IPS DF 6.9 (cell line): ENCODE measurements at regions not wholly inside any gene's neighbourhood (a gene's known extent, or its start where the extent isn't known, plus 50 kb on each side); places are given as distances from the start of the nearest gene placed in this dataset.
"Not testable (repeated sequence)": the region's sequence is repeated elsewhere in the genome, so short reads cannot be mapped to it uniquely, and the experiment has no call there.

Experiments
- DNase-seq: peaks from one replicate; pipeline ENCODE4 v3.0.0-alpha.2; 2013; ENCODE audit warnings: low read depth, low spot score
- H3K27ac ChIP-seq: one replicate; pipeline ENCODE4 v1.5.1; 2013; ENCODE audit warnings: low read length, control low read depth
- H3K27me3 ChIP-seq: 2 replicates; pipeline ENCODE4 v1.6.1; 2013; ENCODE audit warnings: mild to moderate bottlenecking, low read length; ENCODE audit not compliant: control insufficient read depth, insufficient read depth
- H3K36me3 ChIP-seq: 2 replicates; pipeline ENCODE4 v1.6.1; 2013; ENCODE audit warnings: low read length; ENCODE audit not compliant: control insufficient read depth, insufficient read depth
- H3K4me1 ChIP-seq: 2 replicates; pipeline ENCODE4 v1.6.1; 2013; ENCODE audit warnings: low read length; ENCODE audit not compliant: control insufficient read depth, insufficient read depth
- H3K4me3 ChIP-seq: 2 replicates; pipeline ENCODE4 v1.5.1; 2013; ENCODE audit warnings: mild to moderate bottlenecking, low read length
- H3K9me3 ChIP-seq: 2 replicates; pipeline ENCODE4 v1.6.1; 2013; ENCODE audit warnings: low read length, inconsistent platforms; ENCODE audit not compliant: control insufficient read depth, insufficient read depth
- WGBS: extraction: QIAGEN DNeasy Blood & Tissue Kit; methylation state at CpG from one replicate; pipeline ENCODE4 v1.1.7; 2013; ENCODE audit warnings: mixed read lengths, missing lambda C conversion rate; ENCODE audit not compliant: insufficient read length, insufficient coverage; 5-methylcytosine and 5-hydroxymethylcytosine counted together

DNA sequence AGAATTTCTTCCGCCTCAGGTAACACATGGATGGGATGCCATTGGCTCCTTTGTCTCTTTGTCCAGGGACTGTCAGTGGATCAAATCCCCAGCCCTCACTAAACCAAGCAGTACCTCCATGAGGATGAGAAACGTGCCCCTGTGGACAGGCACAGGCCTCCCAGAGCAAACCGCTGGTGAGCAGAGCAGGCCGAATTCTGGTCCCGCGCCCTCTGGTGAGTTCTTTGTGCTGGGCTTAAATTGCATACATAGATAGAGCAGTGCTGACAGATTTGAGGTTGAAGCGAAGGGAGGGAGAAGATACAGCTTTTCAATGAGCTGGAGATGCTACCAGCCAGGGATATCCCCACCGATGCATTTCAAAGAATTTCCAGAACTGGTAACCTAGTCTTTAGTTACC lies 143.8 kb downstream of the HSD17B3 start:
- Histone ChIP-seq H3K4me1 (no peaks in the 10 kb centered on the region), H3K4me3 (no peak overlapping the region), H3K27me3 (no peaks in the 10 kb centered on the region), H3K36me3 (no peaks in the 10 kb centered on the region), H3K9me3 (no peaks in the 10 kb centered on the region), H3K27ac (no peak overlapping the region)
- WGBS: no CpG with 5 or more reads among the region's 8 CpGs
- no peak for DNase-seq

DNA sequence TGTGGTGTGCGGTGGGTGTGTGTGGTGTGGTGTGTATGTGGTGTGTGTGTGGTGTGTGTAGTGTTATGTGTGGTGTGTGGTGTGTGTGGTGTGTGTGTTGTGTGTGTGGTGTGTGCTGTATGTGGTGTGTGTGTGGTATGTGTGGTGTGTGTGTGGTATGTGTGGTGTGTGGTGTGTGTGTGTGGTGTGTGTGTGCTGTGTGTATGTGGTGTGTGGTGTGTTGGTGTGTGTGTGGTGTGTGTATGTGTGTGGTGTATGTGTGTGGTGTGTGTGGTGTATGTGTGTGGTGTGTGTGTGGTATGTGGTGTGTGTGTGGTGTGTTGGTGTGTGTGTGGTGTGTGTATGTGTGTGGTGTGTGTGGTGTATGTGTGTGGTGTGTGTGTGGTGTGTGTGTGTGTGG lies 144.3 kb downstream of the HSD17B3 start:
- no peaks in the 10 kb centered on the region for H3K27me3 ChIP-seq
- WGBS: 60% methylated on average over 1 of the region's 1 CpG
- no peak for DNase-seq

DNA sequence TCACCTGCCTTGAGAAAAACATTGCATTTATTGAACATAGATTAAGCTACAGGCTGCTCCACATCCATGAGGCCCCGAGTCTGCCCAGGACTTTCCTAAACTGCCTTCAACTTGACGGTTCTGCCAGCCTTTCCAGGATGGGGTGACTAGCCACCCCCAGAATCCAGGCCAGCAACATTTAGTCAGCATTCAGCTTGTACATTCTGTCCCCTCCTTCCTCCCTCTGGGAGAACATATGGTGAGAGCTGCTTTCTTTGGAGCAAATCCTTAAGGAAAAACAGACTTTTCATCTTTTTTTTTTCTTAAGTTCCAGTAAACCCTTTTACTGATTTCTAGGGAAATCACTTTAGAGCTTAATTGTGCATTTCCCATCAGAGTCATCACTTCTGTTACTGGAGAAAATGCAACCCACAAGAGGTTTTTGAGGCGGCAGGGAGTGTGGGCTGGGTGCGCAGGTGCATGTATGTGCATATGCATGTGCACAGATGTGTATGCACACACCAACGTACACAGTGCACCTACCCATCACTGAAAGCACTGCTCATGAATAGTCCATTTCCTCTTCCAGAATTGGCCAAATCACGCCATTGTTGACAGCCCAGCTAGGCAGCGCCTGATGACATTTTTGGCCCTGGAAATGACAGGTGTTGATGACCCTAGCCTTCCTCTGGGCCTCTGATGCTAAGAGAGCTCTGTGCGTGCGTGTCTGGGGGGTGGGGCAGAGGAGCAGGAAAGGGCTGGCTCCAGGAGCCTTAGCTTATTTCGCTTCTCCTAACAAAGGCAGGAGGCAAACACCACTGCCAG lies 145.6 kb downstream of the HSD17B3 start:
- Histone ChIP-seq H3K4me1 (no peaks in the 10 kb centered on the region), H3K36me3 (no peaks in the 10 kb centered on the region), H3K27ac (no peak overlapping the region), H3K27me3 (no peaks in the 10 kb centered on the region), H3K9me3 (no peaks in the 10 kb centered on the region), H3K4me3 (no peak overlapping the region)
- no CpG with 5 or more reads among the region's 10 CpGs for whole genome bisulfite sequencing
- no peak for DNase-seq

More for the DNA sequence above, 144.3 kb downstream of the HSD17B3 start:
- no peak overlapping the region for H3K27ac ChIP-seq
- H3K4me1 ChIP-seq: no peaks in the 10 kb centered on the region
- no peak overlapping the region for H3K4me3 ChIP-seq
- no peaks in the 10 kb centered on the region for H3K9me3 ChIP-seq
- H3K36me3 ChIP-seq: no peaks in the 10 kb centered on the region

DNA sequence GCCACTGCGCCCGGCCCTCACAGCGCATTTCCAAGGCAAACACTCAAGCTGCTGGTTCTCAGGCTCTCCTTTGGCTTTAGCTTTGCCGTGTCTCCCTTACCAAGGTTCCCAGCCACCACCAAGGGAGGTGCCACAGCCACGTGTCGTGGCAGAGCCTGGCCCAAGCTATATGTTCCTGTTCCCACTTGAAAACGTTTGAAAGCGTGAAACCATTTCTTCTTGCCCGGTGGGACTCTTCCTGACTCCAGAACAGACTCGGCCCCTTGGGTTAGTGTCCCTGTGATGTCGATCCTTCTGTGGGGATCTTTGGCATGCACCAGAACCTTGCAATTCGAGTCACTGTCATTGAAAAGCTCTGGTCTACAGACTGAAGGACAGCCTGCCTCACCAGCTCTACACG lies 147.9 kb downstream of the HSD17B3 start:
- no peak for DNase-seq
- no CpG with 5 or more reads among the region's 13 CpGs for WGBS
- no peaks in the 10 kb centered on the region for H3K4me1 ChIP-seq
- no peak overlapping the region for H3K4me3 ChIP-seq
- no peaks in the 10 kb centered on the region for H3K27me3 ChIP-seq
- H3K9me3 ChIP-seq: no peaks in the 10 kb centered on the region
- H3K36me3 ChIP-seq: no peaks in the 10 kb centered on the region
- H3K27ac ChIP-seq: no peak overlapping the region

DNA sequence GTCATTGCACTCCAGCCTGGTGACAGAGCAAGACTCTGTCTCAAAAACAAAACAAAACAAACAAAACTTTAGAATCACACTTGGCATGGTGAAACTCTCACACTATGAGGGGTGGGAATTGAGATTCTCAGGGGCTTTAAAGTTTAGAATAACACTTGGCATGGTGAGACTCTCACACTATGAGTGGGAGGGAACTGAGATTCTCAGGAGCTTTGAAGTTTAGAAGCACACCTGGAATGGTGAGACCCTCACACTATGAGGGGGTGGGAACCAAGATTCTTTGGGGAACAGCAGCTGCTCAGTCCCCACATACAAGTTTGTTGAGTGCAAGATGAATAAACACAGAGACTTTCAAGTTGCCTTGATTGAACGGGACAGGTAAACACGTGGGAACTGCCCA lies 149.4 kb downstream of the HSD17B3 start:
- H3K27me3 ChIP-seq: no peaks in the 10 kb centered on the region
- no peaks in the 10 kb centered on the region for H3K36me3 ChIP-seq
- no peaks in the 10 kb centered on the region for H3K4me1 ChIP-seq
- no peaks in the 10 kb centered on the region for H3K9me3 ChIP-seq
- DNase-seq: no peak
- no peak overlapping the region for H3K4me3 ChIP-seq
- no CpG with 5 or more reads among the region's 2 CpGs for WGBS
- no peak overlapping the region for H3K27ac ChIP-seq

DNA sequence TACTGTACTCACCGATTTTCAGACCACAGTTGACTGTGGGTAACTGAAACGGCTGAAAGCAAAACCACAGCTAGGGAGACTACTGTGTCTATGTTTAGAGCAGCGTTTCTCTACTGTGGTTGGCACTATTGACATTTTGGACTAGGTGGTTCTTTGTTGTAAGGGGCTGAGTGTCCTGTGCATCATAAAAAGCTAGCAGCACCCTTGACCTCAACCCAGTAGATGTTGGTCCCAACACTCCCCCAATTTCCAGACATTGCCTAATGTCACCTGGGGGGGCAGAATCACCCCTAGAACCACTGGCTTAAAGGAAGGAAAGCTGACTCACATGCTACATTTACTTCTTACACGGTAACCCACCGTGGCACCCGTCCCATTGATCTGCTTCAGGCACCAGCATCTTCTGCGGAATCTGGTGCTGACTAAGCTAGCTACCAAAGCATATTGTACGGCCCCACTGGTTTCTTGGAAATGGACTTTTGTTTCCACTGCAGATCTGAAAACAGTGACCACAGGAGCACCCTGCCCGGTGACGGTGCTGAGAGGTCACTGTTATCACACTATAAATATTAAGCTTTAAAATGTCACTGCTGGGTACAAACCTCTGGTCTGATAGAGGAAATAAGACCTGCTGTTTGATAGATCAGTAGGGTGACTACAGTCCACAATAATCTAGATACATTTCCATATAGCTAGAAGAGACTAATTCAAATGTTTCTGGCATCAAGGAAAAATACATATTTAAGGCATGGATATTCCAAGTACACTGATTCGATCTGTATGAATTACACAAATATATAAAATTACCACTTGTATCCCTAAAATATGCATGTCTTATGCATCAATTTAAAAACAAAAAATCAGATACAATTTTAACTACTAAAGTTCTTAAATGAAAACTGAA lies 151.4 kb downstream of the HSD17B3 start:
- no peak overlapping the region for H3K27ac ChIP-seq
- no peak for DNase-seq
- no peaks in the 10 kb centered on the region for H3K4me1 ChIP-seq
- no peaks in the 10 kb centered on the region for H3K9me3 ChIP-seq
- no peaks in the 10 kb centered on the region for H3K27me3 ChIP-seq
- no peak overlapping the region for H3K4me3 ChIP-seq
- H3K36me3 ChIP-seq: no peaks in the 10 kb centered on the region
- no CpG with 5 or more reads among the region's 11 CpGs for WGBS

DNA sequence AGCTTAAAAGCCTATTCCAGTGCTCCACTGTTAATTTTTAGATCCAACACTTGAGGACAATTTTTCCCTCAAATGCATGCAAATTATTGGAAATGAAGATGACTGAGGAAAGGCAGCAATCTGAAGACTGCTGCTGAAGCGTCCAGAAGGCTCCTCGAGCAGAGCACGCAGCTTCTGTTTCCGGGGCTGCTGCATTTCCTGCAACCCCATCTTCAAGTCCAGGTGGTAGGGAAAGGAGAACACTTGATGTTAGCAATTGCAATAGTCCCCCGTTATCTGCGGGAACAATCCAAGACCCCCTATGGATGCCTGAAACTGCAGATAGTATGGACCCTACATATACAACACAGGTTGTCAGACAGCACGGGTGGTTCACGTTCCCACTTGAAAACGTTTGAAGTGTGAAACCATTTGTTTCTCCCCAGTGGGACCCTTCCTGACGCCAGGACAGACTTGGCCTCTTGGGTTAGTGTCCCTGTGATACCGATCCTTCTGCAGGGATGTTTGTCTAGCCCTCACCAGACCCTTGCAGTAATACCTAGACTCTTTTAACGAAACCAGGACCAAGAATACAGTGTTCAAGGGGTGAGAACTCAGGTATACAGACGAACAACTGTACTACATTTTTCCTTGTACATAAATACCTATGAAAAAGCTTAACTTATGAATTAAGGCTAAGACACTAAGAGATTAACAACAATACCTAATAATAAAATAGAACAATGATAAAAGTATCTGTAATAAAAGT lies 152.3 kb downstream of the HSD17B3 start:
- H3K4me3 ChIP-seq: no peak overlapping the region
- no CpG with 5 or more reads among the region's 13 CpGs for WGBS
- DNase-seq: no peak
- H3K27ac ChIP-seq: no peak overlapping the region
- no peaks in the 10 kb centered on the region for H3K4me1 ChIP-seq
- H3K9me3 ChIP-seq: no peaks in the 10 kb centered on the region
- no peaks in the 10 kb centered on the region for H3K27me3 ChIP-seq
- H3K36me3 ChIP-seq: no peaks in the 10 kb centered on the region

DNA sequence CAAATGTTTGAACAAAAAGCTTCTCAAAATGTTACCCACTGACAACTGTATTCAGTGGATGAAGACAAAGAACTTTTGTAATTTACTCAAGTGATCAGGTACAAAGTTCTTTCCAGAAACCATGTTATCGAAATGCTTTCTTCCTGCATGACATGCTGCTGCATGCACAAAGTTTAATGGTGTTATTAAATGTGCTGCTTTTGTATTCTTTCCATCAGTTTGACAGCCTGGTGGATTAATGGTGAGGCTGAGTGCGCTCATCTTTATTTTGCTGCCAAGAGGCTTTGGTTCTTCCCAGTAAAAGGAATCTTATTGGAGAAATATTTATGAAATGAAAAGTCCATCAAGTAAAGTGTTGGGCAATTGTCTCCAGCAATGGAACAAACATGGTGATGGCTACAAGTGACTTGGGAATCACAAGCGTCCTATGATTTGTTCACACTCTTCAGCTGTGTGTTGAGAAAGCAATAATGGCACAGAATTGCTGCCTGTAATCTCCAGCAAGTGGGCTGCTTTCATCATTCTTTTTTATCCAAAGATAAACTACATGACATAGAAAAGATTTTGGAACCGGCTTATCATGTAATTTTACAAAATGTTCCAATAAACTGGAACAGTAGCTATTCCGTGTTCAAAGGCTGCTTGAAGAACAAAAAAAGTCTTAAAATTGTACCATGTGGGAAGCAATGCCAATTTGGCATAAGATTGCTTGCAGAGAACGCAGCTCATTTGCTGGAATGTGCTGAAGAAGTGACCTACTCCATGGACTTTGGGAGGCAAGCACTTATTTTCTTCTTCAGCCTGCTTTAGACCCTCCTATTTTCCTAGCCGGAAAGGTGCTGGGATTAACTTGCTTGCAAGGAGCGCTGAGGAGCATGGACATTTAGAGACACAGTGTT lies 153.1 kb downstream of the HSD17B3 start:
- Histone ChIP-seq H3K9me3 (no peaks in the 10 kb centered on the region), H3K4me3 (no peak overlapping the region), H3K4me1 (no peaks in the 10 kb centered on the region), H3K27ac (no peak overlapping the region), H3K36me3 (no peaks in the 10 kb centered on the region), H3K27me3 (no peaks in the 10 kb centered on the region)
- no CpG with 5 or more reads among the region's 8 CpGs for WGBS
- no peak for DNase-seq

DNA sequence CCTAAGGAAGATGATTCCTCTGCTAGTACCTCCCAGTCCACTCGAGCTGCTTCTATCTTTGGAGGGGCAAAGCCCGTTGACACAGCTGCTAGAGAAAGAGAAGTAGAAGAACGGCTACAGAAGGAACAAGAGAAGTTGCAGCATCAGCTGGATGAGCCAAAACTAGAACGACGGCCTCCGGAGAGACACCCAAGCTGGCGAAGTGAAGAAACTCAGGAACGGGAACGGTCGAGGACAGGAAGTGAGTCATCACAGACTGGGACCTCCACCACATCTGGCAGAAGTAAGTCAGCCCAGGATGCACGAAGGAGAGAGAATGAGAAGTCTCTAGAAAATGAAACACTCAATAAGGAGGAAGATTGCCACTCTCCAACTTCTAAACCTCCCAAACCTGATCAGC lies 154.9 kb downstream of the HSD17B3 start:
- not testable (repeated sequence) for H3K27ac ChIP-seq, H3K4me1 ChIP-seq, H3K9me3 ChIP-seq, DNase-seq, H3K27me3 ChIP-seq, H3K36me3 ChIP-seq, H3K4me3 ChIP-seq
- no CpG with 5 or more reads among the region's 11 CpGs for WGBS
